ENCODE measurements at regions not wholly inside any gene's neighbourhood (a gene's known extent, or its start where the extent isn't known, plus 50 kb on each side); places are given as distances from the start of the nearest gene placed in this dataset.

- H3K36me3 Mint-ChIP-seq (ENCODE audit: insufficient read depth, unreplicated experiment) = no peaks in the 10 kb centered on the region
- CTCF ChIA-PET = no interaction called here
- H3K27ac Mint-ChIP-seq (ENCODE audit: unreplicated experiment) = no peak overlapping the region
- H3K9me3 Mint-ChIP-seq (ENCODE audit: low read depth, unreplicated experiment) = peaks cover 2% of the 10 kb centered on the region
- no peak for TF ChIP-seq CTCF (IDR thresholded peaks at IDR 0.05; ENCODE audit: unreplicated experiment)
- no peak overlapping the region for H3K4me3 Mint-ChIP-seq (ENCODE audit: low read depth, unreplicated experiment)
- no TSS peak for BruUV-seq (replicated peaks)
- H3K27me3 Mint-ChIP-seq (ENCODE audit: unreplicated experiment) = no peaks in the 10 kb centered on the region
- no peak for DNase-seq
- H3K4me1 Mint-ChIP-seq (ENCODE audit: low read depth, unreplicated experiment) = no peaks in the 10 kb centered on the region
- intact Hi-C loops (cut with micrococcal nuclease; ENCODE audit: unreplicated experiment) = no loop called here
These were observed 126.7 kb downstream of the SOX1 start for GRCh38 chr13:112193463-112194166.

- H3K4me1 Mint-ChIP-seq (ENCODE audit: low read depth, unreplicated experiment) = no peaks in the 10 kb centered on the region
- TF ChIP-seq CTCF (IDR thresholded peaks at IDR 0.05; ENCODE audit: unreplicated experiment) = no peak
- H3K9me3 Mint-ChIP-seq (ENCODE audit: low read depth, unreplicated experiment) = no peaks in the 10 kb centered on the region
- CTCF ChIA-PET = no interaction called here
- no peak overlapping the region for H3K27ac Mint-ChIP-seq (ENCODE audit: unreplicated experiment)
- DNase-seq = no peak
- H3K36me3 Mint-ChIP-seq (ENCODE audit: insufficient read depth, unreplicated experiment) = no peaks in the 10 kb centered on the region
- H3K27me3 Mint-ChIP-seq (ENCODE audit: unreplicated experiment) = no peaks in the 10 kb centered on the region
- intact Hi-C loops (cut with micrococcal nuclease; ENCODE audit: unreplicated experiment) = no loop called here
- H3K4me3 Mint-ChIP-seq (ENCODE audit: low read depth, unreplicated experiment) = no peak overlapping the region
- BruUV-seq (replicated peaks) = no TSS peak
These were observed 127.2 kb downstream of the SOX1 start for GRCh38 chr13:112194167-112194530.

- no peak for DNase-seq
- Mint-ChIP-seq H3K9me3 (ENCODE audit: low read depth, unreplicated experiment) (no peaks in the 10 kb centered on the region), H3K27ac (ENCODE audit: unreplicated experiment) (no peak overlapping the region), H3K4me3 (ENCODE audit: low read depth, unreplicated experiment) (no peak overlapping the region), H3K4me1 (ENCODE audit: low read depth, unreplicated experiment) (no peaks in the 10 kb centered on the region), H3K36me3 (ENCODE audit: insufficient read depth, unreplicated experiment) (no peaks in the 10 kb centered on the region), H3K27me3 (ENCODE audit: unreplicated experiment) (no peaks in the 10 kb centered on the region)
- no peak for TF ChIP-seq CTCF (IDR thresholded peaks at IDR 0.05; ENCODE audit: unreplicated experiment)
- CTCF ChIA-PET = no interaction called here
- BruUV-seq (replicated peaks) = no TSS peak
- intact Hi-C loops (cut with micrococcal nuclease; ENCODE audit: unreplicated experiment) = no loop called here
These were observed 127.6 kb downstream of the SOX1 start for GRCh38 chr13:112194579-112194978.

GRCh38 chr13:112198396-112199010 lies 131.6 kb downstream of the SOX1 start:
- no peak for DNase-seq
- Mint-ChIP-seq H3K36me3 (ENCODE audit: insufficient read depth, unreplicated experiment) (peaks cover 3% of the 10 kb centered on the region), H3K27ac (ENCODE audit: unreplicated experiment) (no peak overlapping the region), H3K4me1 (ENCODE audit: low read depth, unreplicated experiment) (no peaks in the 10 kb centered on the region), H3K4me3 (ENCODE audit: low read depth, unreplicated experiment) (no peak overlapping the region), H3K9me3 (ENCODE audit: low read depth, unreplicated experiment) (no peaks in the 10 kb centered on the region), H3K27me3 (ENCODE audit: unreplicated experiment) (no peaks in the 10 kb centered on the region)
- no TSS peak for BruUV-seq (replicated peaks)
- intact Hi-C loops (cut with micrococcal nuclease; ENCODE audit: unreplicated experiment) = no loop called here
- CTCF ChIA-PET = no interaction called here
- no peak for TF ChIP-seq CTCF (IDR thresholded peaks at IDR 0.05; ENCODE audit: unreplicated experiment)

All from Calu3 (cell line).